Upper lobe of right lung (tissue), 1 donor: ENCODE measurements at regions not wholly inside any gene's neighbourhood (a gene's known extent, or its start where the extent isn't known, plus 50 kb on each side); places are given as distances from the start of the nearest gene placed in this dataset.
A peak's percentile ranks its signal among the peaks of the same experiment; 100 is the strongest.
"Not testable (repeated sequence)": the region's sequence is repeated elsewhere in the genome, so short reads cannot be mapped to it uniquely, and the experiment has no call there.

Source experiments
- ATAC-seq: fragments of 200-7000 bp; cut with Tn5 transposase; one replicate; pipeline ENCODE4 v1.9.1; 2020; ENCODE audit warnings: mild to moderate bottlenecking, moderate library complexity
- DNase-seq: peaks from one replicate; pipeline ENCODE4 v3.0.0-alpha.2; 2020
- H3K27ac ChIP-seq: fragments of 200-600 bp; one replicate; pipeline ENCODE4 v1.8.0; 2022
- H3K27me3 ChIP-seq: fragments of 200-600 bp; one replicate; pipeline ENCODE4 v1.8.0; 2022; ENCODE audit warnings: mild to moderate bottlenecking
- H3K36me3 ChIP-seq: fragments of 200-600 bp; one replicate; pipeline ENCODE4 v1.8.0; 2022
- H3K4me1 ChIP-seq: fragments of 200-600 bp; one replicate; pipeline ENCODE4 v1.8.0; 2022
- H3K4me3 ChIP-seq: fragments of 200-600 bp; one replicate; pipeline ENCODE4 v1.8.0; 2022; ENCODE audit warnings: mild to moderate bottlenecking
- H3K9me3 ChIP-seq: fragments of 200-600 bp; one replicate; pipeline ENCODE4 v1.8.0; 2022
- CTCF ChIP-seq: fragments of 200-600 bp; IDR thresholded peaks from one replicate; pipeline ENCODE4 v1.8.0; 2022; ENCODE audit warnings: antibody characterized with exemption
- intact Hi-C: fragments of 100-400 bp; cut with DNase I; formaldehyde crosslinking; loops from one replicate; pipeline ENCODE4 v1.11.0; 2022
- donor health status: DM: no; HTN: yes; CAD: no; lungs with severe emphysema.

- Histone ChIP-seq H3K27me3 (no peaks in the 10 kb centered on the region), H3K4me1 (no peaks in the 10 kb centered on the region), H3K4me3 (no peak overlapping the region), H3K9me3 (no peaks in the 10 kb centered on the region), H3K27ac (no peak overlapping the region), H3K36me3 (no peaks in the 10 kb centered on the region)
- intact Hi-C loops: no loop called here
- ATAC-seq (no peak), DNase-seq (no peak)
- no peak for TF ChIP-seq CTCF
These were observed 118.7 kb upstream of the LRRTM4 start for GRCh38 chr2:77640924-77641323.

DNA sequence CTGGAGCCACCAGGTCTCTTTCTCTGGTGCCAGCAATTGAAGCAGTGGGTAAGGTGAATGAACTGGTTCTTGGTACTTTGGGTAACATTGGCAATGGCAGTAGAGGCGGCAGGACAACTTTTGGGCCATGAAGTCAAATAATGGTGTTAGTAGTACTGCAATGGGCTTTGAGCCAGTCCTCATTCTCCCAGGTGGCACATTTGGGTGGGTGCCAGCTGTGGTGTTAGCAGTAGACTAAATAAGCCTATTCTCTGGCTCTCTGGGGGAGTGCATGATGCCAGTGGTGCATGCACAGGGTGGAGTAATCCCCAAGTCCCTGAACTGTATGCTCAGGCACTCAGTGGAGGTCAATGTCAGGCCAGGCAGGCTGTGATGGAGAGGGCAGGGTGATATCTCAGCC lies 120.2 kb upstream of the LRRTM4 start:
- DNase-seq: no peak
- H3K9me3 ChIP-seq: no peaks in the 10 kb centered on the region
- no peak overlapping the region for H3K27ac ChIP-seq
- no peaks in the 10 kb centered on the region for H3K4me1 ChIP-seq
- intact Hi-C loops: no loop called here
- no peaks in the 10 kb centered on the region for H3K36me3 ChIP-seq
- H3K4me3 ChIP-seq: no peak overlapping the region
- no peak for TF ChIP-seq CTCF
- no peaks in the 10 kb centered on the region for H3K27me3 ChIP-seq
- peak; percentile 25 for ATAC-seq

GRCh38 chr2:77649856-77650255 lies 127.7 kb upstream of the LRRTM4 start:
- no peak for ATAC-seq

DNA sequence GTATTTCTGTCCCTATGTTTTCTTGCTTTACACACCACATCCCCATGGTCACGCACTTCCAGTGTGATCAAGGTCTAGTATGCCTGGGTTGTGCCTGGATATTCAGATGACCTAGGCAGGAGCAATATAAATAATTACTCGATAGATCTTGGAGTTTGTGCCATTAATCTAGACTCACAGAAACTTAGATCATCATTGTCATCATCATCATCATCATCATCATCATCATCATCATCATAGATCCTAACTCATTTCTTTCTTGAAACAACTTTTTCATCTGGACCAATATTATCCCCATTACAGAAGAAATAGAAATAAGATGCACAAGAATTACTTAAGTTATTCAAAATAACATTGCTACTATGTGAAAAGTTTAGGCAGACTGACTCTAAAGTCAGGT lies 130.3 kb upstream of the LRRTM4 start:
- Histone ChIP-seq H3K4me1 (no peaks in the 10 kb centered on the region), H3K27ac (no peak overlapping the region), H3K36me3 (no peaks in the 10 kb centered on the region), H3K9me3 (no peaks in the 10 kb centered on the region), H3K4me3 (no peak overlapping the region), H3K27me3 (no peaks in the 10 kb centered on the region)
- intact Hi-C loops: no loop called here
- no peak for TF ChIP-seq CTCF
- DNase-seq: no peak
- ATAC-seq: no peak

More at GRCh38 chr2:77649856-77650255, 127.7 kb upstream of the LRRTM4 start:
- Histone ChIP-seq H3K4me1 (no peaks in the 10 kb centered on the region), H3K27ac (no peak overlapping the region), H3K36me3 (no peaks in the 10 kb centered on the region), H3K9me3 (no peaks in the 10 kb centered on the region), H3K27me3 (no peaks in the 10 kb centered on the region), H3K4me3 (no peak overlapping the region)
- TF ChIP-seq CTCF: no peak
- no peak for DNase-seq
- intact Hi-C loops: no loop called here

GRCh38 chr2:77664491-77664890 lies 142.3 kb upstream of the LRRTM4 start:
- Histone ChIP-seq H3K27me3 (no peaks in the 10 kb centered on the region), H3K4me1 (no peaks in the 10 kb centered on the region), H3K9me3 (no peaks in the 10 kb centered on the region), H3K4me3 (no peak overlapping the region), H3K27ac (no peak overlapping the region), H3K36me3 (no peaks in the 10 kb centered on the region)
- DNase-seq (no peak), ATAC-seq (no peak)
- intact Hi-C loops: no loop called here
- no peak for TF ChIP-seq CTCF

GRCh38 chr2:77666251-77666980 lies 144.2 kb upstream of the LRRTM4 start:
- intact Hi-C loops: no loop called here
- Histone ChIP-seq H3K4me1 (no peaks in the 10 kb centered on the region), H3K27me3 (no peaks in the 10 kb centered on the region), H3K4me3 (no peak overlapping the region), H3K9me3 (no peaks in the 10 kb centered on the region), H3K36me3 (no peaks in the 10 kb centered on the region), H3K27ac (no peak overlapping the region)
- TF ChIP-seq CTCF: no peak
- ATAC-seq: no peak
- DNase-seq: no peak

DNA sequence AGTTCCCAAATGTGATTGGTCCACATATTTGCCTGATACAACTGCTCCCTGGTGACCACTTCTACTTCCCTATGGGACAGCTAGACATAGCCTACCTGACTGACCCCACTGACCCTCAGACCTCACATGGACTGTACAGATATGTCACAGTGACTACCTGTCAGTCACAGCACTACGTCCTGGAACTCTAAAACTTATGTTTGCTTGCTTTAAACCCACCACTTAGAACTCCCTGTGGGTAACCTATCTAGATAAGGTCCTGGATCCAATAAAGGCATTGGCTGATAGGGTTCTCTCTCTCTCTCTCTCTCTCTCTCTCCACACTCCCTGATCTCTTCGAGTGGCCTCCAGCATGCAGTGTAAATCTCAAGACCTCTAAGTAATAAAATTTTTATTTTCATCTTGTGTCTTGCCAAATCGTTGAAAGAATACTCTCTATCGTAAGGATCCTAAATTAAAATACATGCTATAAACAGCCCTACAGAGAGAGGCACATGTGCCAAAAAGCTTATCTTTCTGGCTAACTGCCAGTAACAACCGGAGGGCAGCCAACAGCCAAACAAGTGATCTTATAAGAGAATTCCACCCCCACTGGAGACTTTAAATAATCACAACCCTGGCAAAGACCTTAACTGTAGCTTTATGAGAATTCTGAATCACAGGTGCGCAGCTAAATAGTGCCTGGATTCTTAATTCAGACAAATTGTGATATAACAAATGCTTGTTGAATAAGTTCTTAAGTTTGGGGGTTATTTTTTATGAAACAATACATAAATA lies 162.6 kb upstream of the LRRTM4 start:
- intact Hi-C loops, H3K4me1 ChIP-seq, DNase-seq, H3K9me3 ChIP-seq, H3K27ac ChIP-seq, H3K4me3 ChIP-seq, H3K27me3 ChIP-seq, H3K36me3 ChIP-seq: not testable (repeated sequence)
- peak; percentile 39 for ATAC-seq
